Thoracic aorta (tissue), 2 donors: ENCODE measurements at regions not wholly inside any gene's neighbourhood (a gene's known extent, or its start where the extent isn't known, plus 50 kb on each side); places are given as distances from the start of the nearest gene placed in this dataset.

Source experiments
- ATAC-seq: fragments of 150-250 bp; one replicate; pipeline ENCODE4 v1.8.0; 2017; ENCODE audit warnings: low read depth; ENCODE audit not compliant: insufficient number of reproducible peaks, low FRiP score
- DNase-seq: peaks from one replicate; pipeline ENCODE4 v3.0.0-alpha.2; 2020; ENCODE audit warnings: low spot score
- H3K27ac ChIP-seq, 2 donors: fragments of 200-600 bp; sonication (generic); 1 replicate in 1 of 2; 2 replicates in 1 of 2; pipeline ENCODE4 v1.5.1; 2016; ENCODE audit warnings: mild to moderate bottlenecking in 2 of 2, moderate library complexity in 2 of 2
- H3K27me3 ChIP-seq: fragments of 200-600 bp; sonication (generic); replicated peaks from 2 replicates; pipeline ENCODE4 v1.6.0; 2016; ENCODE audit warnings: mild to moderate bottlenecking; ENCODE audit not compliant: insufficient read depth
- H3K36me3 ChIP-seq: fragments of 200-600 bp; sonication (generic); one replicate; pipeline ENCODE4 v1.5.1; 2016
- H3K4me1 ChIP-seq, 2 donors: fragments of 200-600 bp; sonication (generic); 1 replicate in 1 of 2; 2 replicates in 1 of 2; pipeline versions ENCODE4 v1.5.1 to v1.6.0; 2016; ENCODE audit warnings: low read depth in 2 of 2, mild to moderate bottlenecking in 1 of 2; ENCODE audit not compliant: control insufficient read depth in 1 of 2
- H3K4me3 ChIP-seq: fragments of 200-600 bp; sonication (generic); 2 replicates; pipeline ENCODE4 v1.5.1; 2016; ENCODE audit warnings: mild to moderate bottlenecking
- H3K9me3 ChIP-seq: fragments of 200-600 bp; sonication (generic); 2 replicates; pipeline ENCODE4 v1.5.1; 2016
- CTCF ChIP-seq: fragments of 200-600 bp; sonication (generic); IDR thresholded peaks from one replicate; pipeline ENCODE4 v1.5.1; 2019; ENCODE audit warnings: antibody characterized with exemption

GRCh38 chr18:25416374-25416773, 64.4 kb upstream of the ZNF521 start:
- Histone ChIP-seq H3K4me1 (no peaks in the 10 kb centered on the region), H3K27ac (no peak overlapping the region), H3K9me3 (no peaks in the 10 kb centered on the region), H3K4me3 (no peak overlapping the region), H3K36me3 (no peaks in the 10 kb centered on the region), H3K27me3 (no peaks in the 10 kb centered on the region)
- ATAC-seq, result no peak
- TF ChIP-seq CTCF, result no peak
- DNase-seq, result no peak

- Histone ChIP-seq H3K27ac (no peak overlapping the region), H3K36me3 (no peaks in the 10 kb centered on the region), H3K4me1 (no peaks in the 10 kb centered on the region), H3K9me3 (no peaks in the 10 kb centered on the region), H3K4me3 (no peak overlapping the region), H3K27me3 (no peaks in the 10 kb centered on the region)
- TF ChIP-seq CTCF, result no peak
- DNase-seq (no peak), ATAC-seq (no peak)
Measured at GRCh38 chr18:25409971-25410370, 58.0 kb upstream of the ZNF521 start.

- H3K4me1 ChIP-seq, result no peaks in the 10 kb centered on the region
- no peak overlapping the region for H3K27ac ChIP-seq
- ATAC-seq (no peak), DNase-seq (no peak)
- H3K4me3 ChIP-seq, result no peak overlapping the region
- no peaks in the 10 kb centered on the region for H3K36me3 ChIP-seq
- no peaks in the 10 kb centered on the region for H3K27me3 ChIP-seq
- H3K9me3 ChIP-seq, result no peaks in the 10 kb centered on the region
- TF ChIP-seq CTCF, result no peak
Measured at GRCh38 chr18:25408293-25408692, 56.3 kb upstream of the ZNF521 start.
